Stomach (tissue), 8 donors: ENCODE measurements at regions not wholly inside any gene's neighbourhood (a gene's known extent, or its start where the extent isn't known, plus 50 kb on each side); places are given as distances from the start of the nearest gene placed in this dataset.

Source experiments
- DNase-seq, 2 donors: peaks; one replicate each; pipeline versions ENCODE4 v3.0.0 to v3.0.0-alpha.2; 2013 to 2019
- H3K27ac ChIP-seq, 5 donors: fragments of 200-600 bp in 4 of 5; sonication (generic) in 4 of 5; one replicate each; pipeline ENCODE4 v1.5.1; 2013 to 2019; ENCODE audit warnings: mild to moderate bottlenecking in 1 of 5, moderate library complexity in 1 of 5
- H3K27me3 ChIP-seq, 3 donors: fragments of 200-600 bp; sonication (generic); one replicate each; pipeline ENCODE4 v1.5.1; 2017 to 2019; ENCODE audit warnings: mixed run types in 1 of 3
- H3K36me3 ChIP-seq, 4 donors: fragments of 200-600 bp; sonication (generic); 1 replicate in 3 of 4; 2 replicates in 1 of 4; pipeline ENCODE4 v1.5.1; 2016 to 2019
- H3K4me1 ChIP-seq, 4 donors: fragments of 200-600 bp; sonication (generic); one replicate each; pipeline ENCODE4 v1.5.1; 2016 to 2019
- H3K4me3 ChIP-seq, 4 donors: fragments of 200-600 bp; sonication (generic) in 3 of 4; one replicate each; pipeline ENCODE4 v1.5.1; 2016 to 2019; ENCODE audit warnings: mild to moderate bottlenecking in 1 of 4
- H3K9me3 ChIP-seq, 4 donors: fragments of 200-600 bp; sonication (generic); one replicate each; pipeline ENCODE4 v1.5.1; 2016 to 2019
- EP300 ChIP-seq: sonication (generic); formaldehyde crosslinking; IDR thresholded peaks from one replicate; pipeline ENCODE4 v1.6.1; 2017; ENCODE audit warnings: antibody characterized with exemption
- POLR2A ChIP-seq, 4 donors: fragments of 450-650 bp; IDR thresholded peaks; one replicate each; pipeline ENCODE4 v1.6.1; 2016; ENCODE audit warnings: antibody characterized with exemption in 4 of 4, control low read depth in 2 of 4, mild to moderate bottlenecking in 1 of 4, moderate library complexity in 1 of 4
- POLR2AphosphoS5 ChIP-seq, 3 donors: sonication (generic); formaldehyde crosslinking; IDR thresholded peaks; one replicate each; pipeline ENCODE4 v1.6.1; 2016; ENCODE audit warnings: antibody characterized with exemption in 3 of 3
- WGBS, 5 donors: extraction: QIAGEN DNeasy Blood & Tissue Kit in 3 of 5; methylation state at CpG; one replicate each; pipeline versions ENCODE4 v1.1.5 to v1.1.7; 2013 to 2018; 5-methylcytosine and 5-hydroxymethylcytosine counted together
- intact Hi-C: fragments of 100-400 bp; cut with DNase I; formaldehyde crosslinking; loops from one replicate; pipeline ENCODE4 v1.15.1; 2023; ENCODE audit warnings: low total_unique reads
- TF ChIP-seq, protein P1 (sequence below), 7 experiments: fragments of 450-650 bp in 4 of 7; fragments of 200-600 bp in 3 of 7; sonication (generic) in 3 of 7; IDR thresholded peaks; one replicate each; pipeline ENCODE4 v1.5.1; 2016 to 2019; ENCODE audit warnings: antibody characterized with exemption in 7 of 7, control low read depth in 2 of 7, mild to moderate bottlenecking in 1 of 7
- donor health status: healthy with polysubstance abuse.
- donor health status: Bipolar disorder and iron deficiency.
- donor health status: healthy.

DNA sequence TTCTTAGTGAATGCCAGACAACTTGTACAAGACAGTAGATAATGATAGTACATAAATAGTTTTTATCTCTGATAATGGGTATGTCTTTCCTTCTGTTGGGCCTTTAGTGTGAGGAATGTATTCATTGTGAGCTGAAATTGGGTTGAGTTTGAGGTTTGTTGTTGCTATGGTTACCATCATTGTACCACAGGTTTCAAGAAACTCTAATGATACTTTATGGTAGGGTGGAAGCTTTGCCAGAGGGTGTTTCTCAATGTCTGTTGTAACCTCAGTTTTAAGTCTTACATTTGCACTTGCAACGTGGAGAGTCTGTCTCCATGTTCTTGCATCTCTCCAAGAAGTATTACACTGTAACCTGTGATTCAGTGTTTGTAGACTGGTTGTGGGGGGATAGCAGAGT is 1550.1 kb downstream of the MAT2B start:
- Histone ChIP-seq H3K9me3 (no peaks in the 10 kb centered on the region), H3K27ac (no peak overlapping the region), H3K4me3 (no peak overlapping the region), H3K36me3 (no peaks in the 10 kb centered on the region), H3K27me3 (no peaks in the 10 kb centered on the region), H3K4me1 (no peaks in the 10 kb centered on the region)
- no peak for TF ChIP-seq POLR2A (IDR thresholded peaks at IDR 0.05)
- TF ChIP-seq, protein P1, sequence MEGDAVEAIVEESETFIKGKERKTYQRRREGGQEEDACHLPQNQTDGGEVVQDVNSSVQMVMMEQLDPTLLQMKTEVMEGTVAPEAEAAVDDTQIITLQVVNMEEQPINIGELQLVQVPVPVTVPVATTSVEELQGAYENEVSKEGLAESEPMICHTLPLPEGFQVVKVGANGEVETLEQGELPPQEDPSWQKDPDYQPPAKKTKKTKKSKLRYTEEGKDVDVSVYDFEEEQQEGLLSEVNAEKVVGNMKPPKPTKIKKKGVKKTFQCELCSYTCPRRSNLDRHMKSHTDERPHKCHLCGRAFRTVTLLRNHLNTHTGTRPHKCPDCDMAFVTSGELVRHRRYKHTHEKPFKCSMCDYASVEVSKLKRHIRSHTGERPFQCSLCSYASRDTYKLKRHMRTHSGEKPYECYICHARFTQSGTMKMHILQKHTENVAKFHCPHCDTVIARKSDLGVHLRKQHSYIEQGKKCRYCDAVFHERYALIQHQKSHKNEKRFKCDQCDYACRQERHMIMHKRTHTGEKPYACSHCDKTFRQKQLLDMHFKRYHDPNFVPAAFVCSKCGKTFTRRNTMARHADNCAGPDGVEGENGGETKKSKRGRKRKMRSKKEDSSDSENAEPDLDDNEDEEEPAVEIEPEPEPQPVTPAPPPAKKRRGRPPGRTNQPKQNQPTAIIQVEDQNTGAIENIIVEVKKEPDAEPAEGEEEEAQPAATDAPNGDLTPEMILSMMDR (IDR thresholded peaks at IDR 0.05): no peak
- 57 to 72% (median 67%) methylated on average over 1 of the region's 1 CpG for WGBS, 5 donors
- DNase-seq: no peak
- intact Hi-C loops: no loop called here

DNA sequence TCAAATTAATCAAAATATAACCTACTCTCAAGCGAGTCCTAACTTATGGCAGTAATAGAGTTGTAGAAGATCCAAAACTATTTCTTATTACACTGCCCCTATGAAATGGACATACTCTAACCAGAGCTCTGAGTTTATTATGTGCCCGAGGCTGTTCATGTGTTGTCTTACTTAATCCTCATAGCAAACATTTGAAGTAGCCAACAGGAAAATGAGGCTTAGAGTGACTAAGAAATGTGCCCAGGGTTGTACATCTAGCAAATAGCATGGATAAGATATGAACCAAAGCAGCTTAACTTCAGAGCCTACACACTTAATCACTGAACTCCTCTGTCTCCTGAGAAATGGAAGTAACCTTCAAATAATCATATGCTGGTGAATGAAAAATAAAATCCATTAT is 1551.7 kb downstream of the MAT2B start:
- Histone ChIP-seq H3K4me3 (no peak overlapping the region), H3K27me3 (no peaks in the 10 kb centered on the region), H3K9me3 (no peaks in the 10 kb centered on the region), H3K36me3 (no peaks in the 10 kb centered on the region), H3K4me1 (no peaks in the 10 kb centered on the region), H3K27ac (no peak overlapping the region)
- 53 to 71% (median 66%) methylated on average over 2 of the region's 2 CpGs for WGBS, 5 donors
- DNase-seq: no peak
- TF ChIP-seq POLR2AphosphoS5 (IDR thresholded peaks at IDR 0.05) (no peak), EP300 (no peak), POLR2A (IDR thresholded peaks at IDR 0.05) (no peak)
- TF ChIP-seq, protein P1 (IDR thresholded peaks at IDR 0.05): no peak
- intact Hi-C loops: no loop called here

DNA sequence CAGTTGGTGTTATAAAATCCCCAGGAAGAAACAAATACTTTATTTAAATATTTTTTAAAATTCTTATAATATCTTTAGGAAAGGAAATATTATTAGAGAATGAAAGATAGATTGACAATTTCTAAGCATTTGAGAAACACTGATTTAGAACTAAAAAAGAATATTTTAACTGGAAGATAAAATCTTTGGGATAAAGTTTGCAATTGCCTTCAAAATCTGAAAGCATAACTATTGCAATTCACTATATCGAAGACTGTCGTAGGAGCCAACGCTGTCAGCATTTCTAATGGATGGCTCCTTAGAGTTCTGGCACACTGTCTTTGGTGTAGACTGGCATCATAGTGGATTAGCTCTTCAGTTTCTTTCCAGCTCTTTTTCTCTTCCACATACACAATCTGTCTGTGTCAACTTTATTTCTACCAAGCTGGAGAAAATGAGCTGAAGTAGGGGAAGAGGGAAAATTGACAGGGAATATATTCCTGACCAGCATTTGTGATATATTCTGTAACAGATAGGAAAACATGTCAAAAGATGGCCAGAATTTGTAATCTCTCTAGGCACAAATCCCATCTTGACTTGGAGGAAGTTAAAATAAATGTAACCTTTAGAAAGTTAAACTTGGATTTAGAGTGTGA is 1561.4 kb downstream of the MAT2B start:
- Histone ChIP-seq H3K4me3 (no peak overlapping the region), H3K9me3 (no peaks in the 10 kb centered on the region), H3K4me1 (no peaks in the 10 kb centered on the region), H3K27ac (no peak overlapping the region), H3K27me3 (no peaks in the 10 kb centered on the region), H3K36me3 (no peaks in the 10 kb centered on the region)
- intact Hi-C loops: no loop called here
- WGBS, 5 donors: 82 to 99% (median 92%) methylated on average over 3 of the region's 3 CpGs
- no peak for TF ChIP-seq POLR2AphosphoS5 (IDR thresholded peaks at IDR 0.05)
- no peak for TF ChIP-seq POLR2A (IDR thresholded peaks at IDR 0.05)
- DNase-seq: no peak

DNA sequence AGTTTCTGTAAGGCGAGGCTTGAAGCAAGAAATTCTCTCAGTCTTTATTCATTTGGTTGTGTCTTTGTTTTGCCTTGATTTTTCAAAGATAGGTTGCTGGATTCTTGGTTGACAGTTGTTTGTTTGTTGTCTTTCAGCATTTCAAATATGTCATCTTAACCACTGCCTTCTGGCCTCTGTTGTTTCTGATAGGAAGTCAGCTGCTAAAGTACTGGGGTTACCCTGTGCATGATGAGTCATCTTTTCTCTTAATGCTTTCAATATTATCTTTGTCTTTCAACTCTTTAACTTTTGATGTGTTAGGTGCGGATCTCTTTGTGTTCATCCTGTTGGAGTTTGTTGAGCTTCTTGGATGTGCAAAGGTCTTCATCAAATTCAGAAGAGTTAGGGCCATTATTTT is 1571.3 kb downstream of the MAT2B start:
- no peak for DNase-seq
- H3K4me1 ChIP-seq: no peaks in the 10 kb centered on the region
- no peaks in the 10 kb centered on the region for H3K36me3 ChIP-seq
- H3K9me3 ChIP-seq: no peaks in the 10 kb centered on the region
- no peak overlapping the region for H3K4me3 ChIP-seq
- intact Hi-C loops: no loop called here
- H3K27me3 ChIP-seq: no peaks in the 10 kb centered on the region
- TF ChIP-seq POLR2A (IDR thresholded peaks at IDR 0.05): no peak
- no peak for TF ChIP-seq POLR2AphosphoS5 (IDR thresholded peaks at IDR 0.05)
- TF ChIP-seq EP300: no peak
- TF ChIP-seq, protein P1 (IDR thresholded peaks at IDR 0.05): no peak
- no peak overlapping the region for H3K27ac ChIP-seq
- 64 to 83% (median 65%) methylated on average over 2 of the region's 2 CpGs for WGBS, 5 donors

DNA sequence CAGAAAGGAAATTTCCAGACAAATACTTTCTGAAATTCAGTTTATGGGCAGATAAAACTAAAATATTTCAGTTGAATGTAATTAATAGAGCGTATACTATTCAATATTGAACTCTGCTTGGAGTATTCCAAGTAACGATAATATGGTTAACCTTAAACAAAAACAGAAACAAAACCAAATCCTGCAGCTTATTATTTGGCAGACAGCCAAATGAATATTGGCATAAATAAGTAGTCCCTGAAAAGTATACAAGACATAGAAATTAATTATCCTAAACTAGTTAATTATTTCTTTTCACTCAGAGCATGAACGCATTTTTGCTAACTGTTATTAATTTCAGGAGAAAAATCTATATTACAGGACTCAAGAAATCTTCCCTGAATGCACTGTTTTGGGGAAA is 1574.0 kb downstream of the MAT2B start:
- TF ChIP-seq EP300 (no peak), POLR2AphosphoS5 (IDR thresholded peaks at IDR 0.05) (no peak), POLR2A (IDR thresholded peaks at IDR 0.05) (no peak)
- TF ChIP-seq, protein P1 (IDR thresholded peaks at IDR 0.05): no peak
- H3K36me3 ChIP-seq: no peaks in the 10 kb centered on the region
- WGBS, 5 donors: 51 to 76% (median 71%) methylated on average over 3 of the region's 3 CpGs

More for the DNA sequence above, 1574.0 kb downstream of the MAT2B start:
- Histone ChIP-seq H3K9me3 (no peaks in the 10 kb centered on the region), H3K27ac (no peak overlapping the region), H3K4me1 (no peaks in the 10 kb centered on the region), H3K27me3 (no peaks in the 10 kb centered on the region), H3K4me3 (no peak overlapping the region)
- intact Hi-C loops: no loop called here
- no peak for DNase-seq
